Activated T-cell treated with anti-CD3 and anti-CD28 coated beads for 24 hours (primary cell): ENCODE measurements at regions not wholly inside any gene's neighbourhood (a gene's known extent, or its start where the extent isn't known, plus 50 kb on each side); places are given as distances from the start of the nearest gene placed in this dataset.

Experiments used
- DNase-seq: peaks from one replicate; pipeline ENCODE4 v3.0.0-alpha.2; 2020; ENCODE audit warnings: low read depth

DNA sequence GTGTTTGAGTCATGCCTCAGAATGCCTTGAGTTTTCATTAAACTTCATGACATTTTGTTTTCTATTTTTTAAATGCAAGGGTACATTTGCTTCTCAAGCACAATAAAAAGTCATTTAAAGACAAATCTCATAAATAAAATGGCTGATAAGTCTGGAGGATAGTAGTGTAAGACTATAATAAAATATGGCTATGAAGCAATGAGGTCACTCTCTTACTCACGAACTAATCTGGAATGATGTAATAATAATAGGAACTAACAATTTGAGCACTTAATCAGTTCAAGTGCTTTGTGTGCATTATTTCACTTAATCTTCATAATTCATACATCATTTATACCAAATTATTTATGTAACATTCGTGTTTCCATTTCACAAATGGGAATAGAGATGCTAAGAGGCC, 149.3 kb upstream of the CTTNBP2 start:
- no peak for DNase-seq

DNA sequence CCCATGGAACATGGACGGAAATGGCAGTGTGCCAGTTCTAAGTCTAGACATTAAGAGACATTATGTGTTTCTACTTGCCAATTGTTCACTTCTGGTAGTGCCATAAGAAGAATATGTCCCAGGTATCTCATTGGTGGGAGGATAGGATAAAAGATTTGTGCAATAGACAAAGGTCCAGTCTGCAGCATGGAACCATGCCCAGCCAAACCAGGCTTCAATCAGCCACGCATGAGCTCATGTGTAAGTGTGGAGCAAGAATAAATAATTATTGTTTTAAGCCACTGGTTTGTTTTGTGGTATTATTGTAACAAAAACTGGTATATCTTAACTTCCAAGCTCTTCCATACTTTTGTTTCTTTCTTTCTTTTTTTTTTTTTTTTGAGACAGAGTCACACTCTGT, 153.6 kb upstream of the CTTNBP2 start:
- DNase-seq = no peak

DNA sequence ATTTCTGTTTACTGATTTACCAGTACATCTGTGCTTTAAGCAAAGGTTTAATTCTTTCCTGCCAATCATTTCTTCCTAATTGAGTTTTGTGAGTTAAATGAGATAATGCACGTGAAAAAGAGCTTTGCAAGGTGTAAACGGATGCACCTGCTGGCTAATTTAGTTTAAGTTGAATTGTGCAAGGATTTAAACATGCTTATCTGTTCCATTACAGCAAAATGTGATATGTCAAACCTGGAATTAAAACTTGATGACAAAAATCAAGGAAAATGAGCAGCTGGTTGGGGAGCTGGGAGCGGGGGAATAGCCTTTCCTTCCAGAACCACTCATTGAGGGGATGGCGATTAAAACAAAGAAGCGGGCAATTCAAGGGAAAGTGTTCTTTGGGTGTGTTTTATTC, 155.0 kb upstream of the CTTNBP2 start:
- no peak for DNase-seq

DNA sequence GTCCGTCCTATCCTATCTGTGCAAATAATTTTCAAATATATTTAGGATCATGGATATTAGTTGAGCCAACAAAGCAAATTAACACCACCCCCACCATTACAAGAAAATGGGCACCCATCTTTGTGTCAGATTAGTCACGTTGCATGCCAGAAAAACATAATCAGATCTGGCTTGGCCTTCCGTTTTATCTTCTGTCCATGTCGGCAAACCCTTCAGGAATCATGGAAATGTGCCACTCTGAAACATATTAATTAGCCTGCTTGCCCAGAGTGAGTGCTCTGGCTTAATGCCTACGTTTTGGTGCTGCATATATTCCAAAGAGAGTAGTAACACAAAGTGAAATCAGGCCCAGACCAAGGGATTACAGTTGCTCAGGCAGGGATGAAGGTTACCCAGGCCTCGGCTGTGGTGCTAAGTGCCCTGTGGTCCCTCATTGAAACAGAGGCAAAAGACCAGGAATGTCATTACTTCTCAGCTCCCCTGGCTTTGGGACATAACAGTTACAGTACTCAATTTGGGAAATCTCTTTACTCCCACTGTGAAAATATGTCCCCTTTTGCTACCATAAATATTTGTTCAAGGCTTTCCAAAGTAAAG, 154.0 kb upstream of the LSM8 start:
- no peak for DNase-seq

DNA sequence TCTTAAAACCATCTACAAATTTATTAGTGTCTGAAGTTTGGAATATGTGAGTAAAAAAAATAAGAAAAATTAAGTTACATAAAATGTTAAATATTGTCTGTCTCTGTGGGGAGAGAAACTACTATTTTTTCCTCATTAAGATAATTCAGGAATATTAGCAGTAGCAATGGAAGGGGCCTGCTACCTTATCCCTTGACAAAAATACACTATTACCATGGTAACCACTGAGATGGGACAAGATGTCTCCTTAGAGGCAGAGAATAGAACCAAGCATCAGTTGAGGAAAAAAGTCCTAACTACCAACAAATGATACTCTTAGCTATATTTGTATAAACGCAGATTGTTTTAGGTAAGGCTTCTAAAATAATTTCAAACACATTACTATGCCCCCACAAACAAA, 150.7 kb upstream of the LSM8 start:
- DNase-seq = no peak

DNA sequence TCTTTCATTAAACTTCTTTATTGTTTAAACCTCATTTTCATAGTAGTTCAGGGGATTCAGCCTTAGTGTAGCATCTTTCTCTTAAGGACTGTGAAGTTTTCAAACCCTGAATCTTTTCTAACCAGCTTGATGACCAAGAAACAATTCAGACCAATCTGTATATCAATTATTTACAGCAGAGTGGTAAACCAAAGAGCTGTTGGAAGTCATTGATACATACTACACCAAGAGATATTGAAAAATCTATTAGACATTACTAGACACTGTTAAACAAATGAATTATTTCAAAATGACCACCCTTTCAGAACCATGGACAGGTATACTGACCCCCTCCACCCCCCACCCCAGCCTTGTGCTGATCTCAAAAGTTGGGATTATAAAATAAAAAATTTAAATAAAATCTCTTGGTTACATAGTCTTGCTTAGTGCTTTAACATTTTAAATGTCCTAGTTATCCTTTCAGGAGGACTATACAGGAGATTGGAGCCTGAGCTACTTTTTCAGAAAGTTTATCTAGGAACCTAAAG, 143.9 kb upstream of the LSM8 start:
- DNase-seq = no peak

DNA sequence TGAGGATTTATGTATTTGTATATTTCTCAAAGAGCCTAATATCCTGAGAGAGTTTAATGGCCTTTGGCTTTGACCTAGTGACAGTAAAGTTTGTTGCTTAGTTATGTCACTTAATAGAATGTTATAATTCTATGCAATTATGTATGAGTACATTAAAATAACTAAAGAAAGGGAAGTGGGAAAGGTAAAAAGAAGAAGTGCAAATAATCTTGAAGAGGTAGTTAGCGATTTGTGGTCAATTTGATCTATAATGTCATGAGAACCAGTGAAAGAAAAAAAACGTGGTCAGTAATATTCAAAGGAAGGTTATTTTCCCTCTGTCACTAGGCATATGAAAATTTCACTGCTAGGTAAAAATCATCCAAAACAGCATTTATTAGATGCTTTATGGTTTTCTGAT, 143.4 kb upstream of the LSM8 start:
- DNase-seq = no peak

DNA sequence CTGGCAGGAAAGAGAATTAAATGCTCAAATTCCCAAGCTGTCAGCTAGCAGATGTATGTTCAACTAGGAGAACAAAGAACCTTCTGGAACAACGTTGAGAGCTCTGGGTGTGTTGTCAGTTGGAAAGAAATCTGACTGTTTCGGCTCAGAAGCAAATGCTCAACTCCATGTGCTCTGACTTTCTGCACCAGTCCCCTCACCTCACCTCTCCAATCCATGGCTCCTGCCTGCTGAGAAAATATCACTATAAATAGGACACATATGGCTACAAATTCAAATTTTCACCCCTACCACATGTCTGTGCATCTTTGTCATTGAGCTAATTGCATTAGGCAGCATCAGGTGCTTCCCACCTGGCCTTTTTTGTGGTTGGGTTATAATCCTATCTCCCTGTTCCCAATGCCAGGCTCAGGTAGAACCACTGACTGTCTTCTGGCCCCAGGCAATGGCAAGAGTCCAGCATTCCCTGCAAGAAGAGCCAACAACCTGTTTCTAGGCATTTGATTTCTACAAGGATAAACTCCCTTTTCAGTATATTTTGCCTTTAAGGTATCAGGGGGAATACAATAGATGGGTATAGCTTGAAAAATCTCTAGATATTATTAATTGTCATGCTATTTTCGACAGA, 142.6 kb upstream of the LSM8 start:
- DNase-seq = no peak

DNA sequence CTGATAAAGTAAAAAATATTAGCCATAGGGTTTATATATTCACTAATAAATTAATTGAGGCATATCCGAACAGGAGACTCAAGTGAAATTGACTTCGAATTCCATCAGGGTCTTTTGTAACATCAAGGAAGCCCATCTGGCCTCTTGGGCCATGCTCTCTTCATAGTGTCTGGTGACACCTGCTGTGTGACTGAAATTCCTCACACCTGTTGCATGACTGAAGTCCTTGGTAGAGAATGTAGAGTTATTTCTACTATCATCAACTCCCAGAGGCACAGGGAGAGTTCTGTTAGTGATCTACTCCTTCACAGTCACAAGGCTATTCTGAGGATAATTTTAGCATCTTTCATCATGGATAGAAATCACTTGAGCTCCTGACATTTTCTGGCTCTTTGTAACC, 138.3 kb upstream of the LSM8 start:
- no peak for DNase-seq

DNA sequence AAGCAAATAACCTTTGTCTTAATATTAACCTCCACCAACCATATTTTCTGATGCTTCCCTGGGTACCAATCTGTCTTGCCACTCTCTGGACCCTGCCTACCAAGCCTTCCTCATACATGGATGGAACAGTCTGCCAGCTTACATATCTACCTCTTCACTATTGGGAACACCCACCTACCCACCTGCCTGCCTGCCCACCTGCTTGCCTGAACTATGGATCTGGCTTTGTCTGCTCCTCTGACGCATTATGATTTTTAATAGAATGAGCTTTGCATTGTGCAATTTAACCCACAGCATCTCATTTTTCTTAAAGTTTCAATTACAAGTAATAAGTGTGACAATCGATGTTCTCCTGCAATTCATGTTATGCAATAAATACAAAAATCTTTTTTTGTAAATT, 137.9 kb upstream of the LSM8 start:
- no peak for DNase-seq

DNA sequence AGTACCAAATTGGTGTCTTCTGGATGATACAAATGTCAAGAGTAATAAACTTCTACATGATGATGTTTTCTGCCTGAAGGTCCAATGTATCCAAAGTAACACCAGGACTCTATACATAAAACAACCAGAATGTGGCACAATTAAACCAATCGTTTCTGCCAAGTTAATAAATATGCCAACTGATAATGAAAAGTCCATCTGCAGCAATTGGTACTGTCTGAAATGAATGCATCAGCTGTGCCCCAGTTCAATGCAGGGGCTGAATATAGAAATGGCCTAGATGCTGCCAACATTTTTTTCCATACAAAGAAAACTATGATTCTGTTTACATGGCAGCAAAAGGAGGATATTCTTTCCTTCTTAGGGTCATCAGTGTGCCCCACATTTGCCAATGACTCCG, 137.2 kb upstream of the LSM8 start:
- no peak for DNase-seq

DNA sequence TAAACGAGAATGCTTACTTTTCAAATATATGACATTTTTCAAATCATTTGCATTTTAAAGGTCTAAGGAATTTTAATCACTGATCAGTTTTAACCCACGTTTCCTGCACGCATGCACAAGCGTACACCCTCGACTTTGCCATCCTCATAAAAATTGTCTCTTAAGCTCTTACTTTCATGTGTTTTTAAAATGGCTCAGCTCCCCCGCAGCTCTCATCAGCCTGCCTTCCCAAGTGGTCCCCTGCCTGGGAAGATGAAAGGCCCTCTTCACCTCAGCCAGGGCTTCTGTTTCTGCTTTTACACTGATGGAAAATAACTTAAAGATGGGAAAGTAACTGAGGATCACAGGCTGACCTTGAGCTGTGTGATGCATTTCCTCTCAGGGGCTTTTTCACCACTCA, 131.6 kb upstream of the LSM8 start:
- DNase-seq = no peak

DNA sequence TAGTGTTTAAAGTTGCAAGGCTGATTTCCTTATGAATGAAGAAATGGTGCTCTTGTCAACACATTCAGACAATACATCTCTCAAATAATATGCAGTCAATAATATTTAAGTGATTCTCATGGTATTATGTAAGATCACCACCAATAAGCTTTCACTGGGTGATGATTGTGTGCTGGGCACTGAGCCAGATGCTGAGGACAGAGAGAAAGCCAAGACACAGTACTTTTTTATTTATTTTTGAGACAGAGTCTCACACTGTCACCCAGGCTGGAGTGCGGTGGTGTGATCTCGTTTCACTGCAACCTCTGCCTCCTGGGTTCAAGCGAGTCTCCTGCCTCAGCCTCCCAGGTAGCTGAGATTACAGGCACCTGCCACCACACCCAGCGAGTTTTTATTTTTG, 130.6 kb upstream of the LSM8 start:
- DNase-seq = no peak

DNA sequence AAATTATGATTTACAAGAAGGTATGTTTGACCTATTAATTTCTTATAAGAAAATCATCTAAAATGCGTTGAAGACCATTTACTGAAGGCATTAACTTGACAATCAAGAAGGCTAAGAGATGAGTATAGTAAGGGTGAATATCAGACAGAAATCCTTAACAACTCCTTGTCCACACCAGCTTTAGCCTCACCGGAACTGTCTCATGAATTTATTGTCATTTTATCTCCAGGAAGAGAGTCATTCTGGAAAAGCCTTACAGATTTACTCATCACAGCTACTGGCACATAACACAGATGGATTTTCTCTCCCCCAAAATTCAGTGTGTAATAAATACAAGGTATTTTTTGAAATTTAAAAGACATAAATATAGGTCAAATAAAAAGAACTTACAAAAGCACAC, 129.4 kb upstream of the LSM8 start:
- no peak for DNase-seq

DNA sequence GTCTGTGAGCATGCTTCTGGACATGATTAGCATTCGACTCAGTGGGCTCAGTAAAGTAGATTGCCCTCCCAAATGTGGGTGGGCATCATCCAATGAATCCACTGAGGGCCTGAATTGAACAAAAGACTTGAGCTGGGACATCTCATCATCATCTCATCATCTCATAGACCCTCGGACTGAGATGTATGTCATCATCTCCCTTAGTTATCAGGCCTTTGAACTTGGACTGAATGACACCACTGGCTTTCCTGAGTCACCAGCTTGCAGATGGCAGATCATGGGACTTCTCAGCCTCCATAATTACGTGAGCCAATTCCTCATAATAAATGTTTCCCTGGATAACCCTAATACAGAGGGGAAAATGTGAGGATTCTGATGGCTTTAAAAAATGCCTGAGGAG, 128.3 kb upstream of the LSM8 start:
- DNase-seq = no peak

DNA sequence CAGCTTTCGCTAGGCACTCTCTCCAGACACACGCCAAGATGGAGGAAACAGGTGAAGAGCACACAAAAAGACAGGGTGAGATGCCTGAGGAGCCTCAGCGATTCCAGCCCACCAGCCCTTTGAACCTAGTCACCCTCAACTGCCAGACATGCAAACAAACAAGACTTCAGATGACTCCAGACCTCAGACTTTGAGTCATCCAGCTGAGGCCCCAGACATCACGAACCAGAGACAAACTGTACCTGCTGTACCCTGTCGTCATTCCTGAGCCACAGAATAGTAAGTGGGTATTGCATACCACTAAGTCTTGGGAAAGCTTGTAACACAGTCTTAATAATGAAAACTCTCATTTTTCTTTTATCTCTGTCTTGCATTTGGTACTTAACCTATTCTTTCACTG, 126.6 kb upstream of the LSM8 start:
- DNase-seq = no peak

DNA sequence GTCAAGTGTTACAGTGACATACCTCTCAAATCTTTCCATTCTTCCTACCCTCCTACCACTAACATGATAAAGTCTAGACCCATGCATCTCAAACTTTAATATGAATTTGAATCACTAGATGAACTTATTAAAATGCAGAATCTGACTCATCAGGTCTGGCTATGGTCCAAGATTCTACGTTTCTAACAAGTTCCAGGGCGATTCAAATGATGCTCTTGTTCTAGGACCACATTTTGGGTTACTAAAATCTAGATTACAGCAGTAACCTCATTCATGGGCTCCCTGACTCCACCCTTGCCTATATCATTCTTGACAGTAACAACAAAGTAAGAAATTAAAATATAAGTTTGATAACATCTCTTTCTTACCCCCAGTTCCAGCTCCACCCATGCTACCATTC, 124.8 kb upstream of the LSM8 start:
- DNase-seq = no peak

DNA sequence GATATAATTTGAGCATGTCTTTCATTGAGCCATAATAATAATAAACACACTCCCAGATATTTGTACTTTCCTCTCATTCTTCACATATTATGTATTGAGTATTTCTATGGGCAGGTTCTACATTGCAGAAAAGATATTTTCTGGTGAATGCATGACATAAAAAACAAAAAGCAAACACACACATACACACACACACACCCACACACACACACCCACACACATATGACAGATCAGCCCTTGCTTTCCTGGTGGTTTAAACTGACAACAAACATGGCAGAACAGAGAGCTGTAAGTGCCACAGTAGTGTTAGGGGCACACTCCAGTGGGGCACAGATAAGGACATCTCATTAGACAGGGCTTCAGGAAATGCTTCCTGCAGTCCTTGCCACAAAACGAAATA, 123.3 kb upstream of the LSM8 start:
- no peak for DNase-seq

DNA sequence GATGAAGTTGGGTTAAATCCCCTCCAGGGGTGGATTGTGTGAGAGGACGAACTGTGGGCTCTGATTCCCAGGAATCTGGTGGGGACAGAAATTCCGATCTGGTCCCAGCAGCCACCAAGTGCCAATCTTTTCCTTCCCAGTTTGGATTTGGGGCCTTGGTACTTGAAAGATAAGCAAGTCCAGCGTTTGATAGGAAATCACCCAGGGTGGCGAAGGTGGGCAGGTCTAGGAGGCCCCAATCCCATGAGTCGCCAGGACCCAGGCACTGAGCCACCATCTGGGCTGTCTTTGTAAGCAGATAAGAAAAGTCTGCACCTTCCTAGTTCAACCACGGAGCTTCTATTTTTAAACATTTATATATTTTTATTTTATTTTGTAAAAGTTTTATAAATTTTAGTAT, 122.6 kb upstream of the LSM8 start:
- no peak for DNase-seq

DNA sequence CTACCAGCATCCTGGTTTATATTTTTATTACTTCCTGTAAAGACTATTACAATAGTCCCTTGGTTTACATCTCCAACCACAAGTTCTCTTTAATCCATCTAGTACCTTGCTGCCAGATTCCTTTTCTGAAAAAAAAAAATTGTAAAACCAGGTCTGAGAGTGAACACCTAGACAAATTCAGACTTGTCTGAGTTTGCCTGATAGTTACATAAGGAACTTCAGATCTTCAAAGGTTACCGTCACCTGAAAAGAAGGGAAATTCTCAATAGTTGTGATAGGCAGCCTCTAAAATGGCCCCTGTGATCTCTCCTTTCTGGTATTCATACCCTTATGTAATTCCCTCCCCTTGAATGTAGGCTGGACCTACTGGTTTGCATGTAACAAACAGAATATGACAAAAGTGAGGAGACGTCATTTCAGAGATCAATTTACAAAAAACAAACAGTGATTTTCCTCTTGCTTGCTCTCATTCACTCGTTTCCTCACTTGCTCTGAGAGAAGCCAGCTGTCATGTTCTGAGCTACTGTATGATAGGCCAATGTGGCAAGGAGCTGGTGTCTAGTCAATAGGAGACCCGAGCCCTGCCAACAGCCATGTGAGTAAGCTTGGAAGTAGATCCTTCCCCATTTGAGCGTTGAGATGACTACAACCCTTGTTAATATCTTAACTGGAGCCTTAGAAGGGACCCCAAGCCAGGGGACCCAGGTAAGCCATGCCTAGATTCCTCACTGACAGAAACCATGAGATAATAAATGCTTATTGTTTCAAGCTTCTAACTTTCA, 110.9 kb upstream of the LSM8 start:
- DNase-seq = no peak

DNA sequence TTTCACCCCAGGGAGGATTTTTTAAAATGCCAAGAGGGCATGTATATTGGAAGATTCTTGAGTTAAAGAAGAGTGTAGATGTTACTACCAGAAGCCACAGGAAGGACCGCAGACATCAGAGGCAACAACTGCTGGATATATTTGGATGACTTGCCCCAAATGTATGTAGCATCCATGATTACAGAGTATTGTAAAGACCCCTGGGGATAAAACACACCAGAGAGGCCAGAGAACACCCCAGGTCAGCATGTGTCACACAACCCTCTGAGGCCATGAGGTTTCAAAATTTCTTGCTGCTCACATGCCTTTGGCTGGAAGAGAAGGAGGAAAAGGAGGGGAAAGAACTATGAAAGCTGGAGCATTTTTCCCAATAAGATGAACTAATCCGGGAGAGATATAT, 108.0 kb upstream of the LSM8 start:
- no peak for DNase-seq

DNA sequence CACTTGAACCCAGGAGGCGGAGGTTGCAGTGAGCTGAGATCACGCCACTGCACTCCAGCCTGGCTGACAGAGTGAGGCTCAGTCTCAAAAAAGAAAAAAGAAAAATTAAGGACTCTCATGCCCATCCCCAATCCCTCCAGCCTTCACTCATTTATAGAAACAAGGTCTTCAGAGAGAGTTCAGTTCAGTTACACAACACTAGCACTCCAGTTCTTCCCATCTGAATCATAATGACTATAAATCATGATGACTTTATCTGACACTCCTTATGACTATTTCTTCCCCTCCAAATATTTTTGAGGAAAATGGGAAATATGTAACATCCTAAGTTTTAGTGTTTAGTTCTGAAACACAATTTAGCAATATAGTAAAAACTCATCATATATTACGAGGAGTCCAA, 107.4 kb upstream of the LSM8 start:
- no peak for DNase-seq

DNA sequence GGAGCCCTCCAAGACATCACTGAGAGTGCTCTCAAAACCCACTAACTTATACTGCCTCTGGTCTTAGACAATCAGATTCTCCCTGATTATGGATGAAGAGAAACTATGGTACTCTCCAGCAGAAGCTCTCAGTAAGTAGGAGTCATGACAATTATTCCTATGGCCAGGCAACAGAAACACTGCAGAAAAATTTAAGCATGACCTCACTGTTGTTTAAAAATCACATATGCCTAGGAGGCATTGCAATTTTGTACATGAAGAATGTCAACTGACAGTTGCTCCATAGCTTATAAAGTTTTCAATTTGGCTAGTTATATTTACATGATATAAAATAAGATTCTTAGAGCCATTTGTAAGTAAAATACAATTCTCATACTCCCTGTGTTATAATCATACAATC, 105.9 kb upstream of the LSM8 start:
- no peak for DNase-seq

DNA sequence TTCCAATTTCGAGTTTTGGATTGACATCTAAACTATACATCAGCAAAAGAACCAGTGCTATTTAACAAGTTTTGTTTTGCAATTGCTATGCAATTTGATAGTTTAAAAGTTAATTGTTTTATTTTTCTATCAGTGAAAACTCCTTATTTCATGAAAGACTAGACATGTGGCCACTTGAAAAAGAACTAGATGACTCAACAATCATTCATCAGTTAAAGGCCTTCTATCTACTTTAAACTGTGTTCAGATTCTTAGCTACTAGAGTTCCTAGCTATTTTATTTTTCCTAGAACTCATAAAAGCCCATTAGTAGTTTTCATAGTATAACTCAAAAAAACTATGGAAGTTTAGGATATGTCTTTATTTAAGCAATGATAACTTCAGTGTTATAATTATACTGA, 104.6 kb upstream of the LSM8 start:
- DNase-seq = no peak
